ENCODE measurements at regions not wholly inside any gene's neighbourhood (a gene's known extent, or its start where the extent isn't known, plus 50 kb on each side); places are given as distances from the start of the nearest gene placed in this dataset.

DNA sequence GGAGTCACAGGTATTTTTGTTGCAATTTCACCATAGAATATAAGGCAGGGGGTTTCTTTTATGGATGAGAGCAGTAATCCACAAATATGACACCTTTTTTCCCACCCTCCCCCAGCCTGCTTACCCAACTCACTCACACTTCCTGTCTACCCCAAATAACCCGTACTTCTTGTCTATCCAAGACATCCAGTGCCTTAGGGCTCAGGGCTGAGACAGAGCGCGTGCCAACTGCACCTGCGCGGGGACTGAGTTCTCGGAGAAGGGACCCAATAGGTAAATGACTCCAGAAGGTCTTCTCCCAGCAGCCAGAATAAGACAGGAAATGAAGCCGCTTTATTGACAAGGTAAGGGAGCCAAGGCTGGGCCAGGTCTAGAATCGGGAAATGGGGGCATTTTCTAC is 369.1 kb downstream of the SIPA1L2 start:
- DNase-seq, result no peak
- WGBS (ENCODE audit: low lambda C conversion rate), result 69% methylated on average over 8 of the region's 8 CpGs
- POLR2A ChIA-PET, result no interaction called here
- no peaks in the 10 kb centered on the region for H3K79me2 ChIP-seq (ENCODE audit: insufficient read depth)
- H3K9ac ChIP-seq, result no peak overlapping the region
- H3K4me1 ChIP-seq (ENCODE audit: control insufficient read depth in 1 of 2, insufficient read depth in 2 of 2, low read depth in 1 of 2, low read length in 1 of 2), result no peaks in the 10 kb centered on the region; a peak in 1 of 4 replicates
- TF ChIP-seq, protein P1, sequence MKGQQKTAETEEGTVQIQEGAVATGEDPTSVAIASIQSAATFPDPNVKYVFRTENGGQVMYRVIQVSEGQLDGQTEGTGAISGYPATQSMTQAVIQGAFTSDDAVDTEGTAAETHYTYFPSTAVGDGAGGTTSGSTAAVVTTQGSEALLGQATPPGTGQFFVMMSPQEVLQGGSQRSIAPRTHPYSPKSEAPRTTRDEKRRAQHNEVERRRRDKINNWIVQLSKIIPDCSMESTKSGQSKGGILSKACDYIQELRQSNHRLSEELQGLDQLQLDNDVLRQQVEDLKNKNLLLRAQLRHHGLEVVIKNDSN (IDR thresholded peaks at IDR 0.05; ENCODE audit: borderline replicate concordance, low read depth), result no peak
- no peak for TF ChIP-seq TCF12 (IDR thresholded peaks at IDR 0.05)
- TF ChIP-seq FOSL2 (IDR thresholded peaks at IDR 0.05; ENCODE audit: borderline replicate concordance, low read depth), result no peak
- no peak for TF ChIP-seq CHD2 (IDR thresholded peaks at IDR 0.05; ENCODE audit: low read length, partially characterized antibody)
- TF ChIP-seq EP300 (IDR thresholded peaks at IDR 0.05; ENCODE audit: borderline replicate concordance in 1 of 2, low read depth in 1 of 2, low read length in 1 of 2), result no peak
- no peak for TF ChIP-seq RXRA (IDR thresholded peaks at IDR 0.05; ENCODE audit: borderline replicate concordance, low read depth)
- no peak for TF ChIP-seq IRF3 (IDR thresholded peaks at IDR 0.05; ENCODE audit: low read depth, low read length)
- TF ChIP-seq, protein P2, sequence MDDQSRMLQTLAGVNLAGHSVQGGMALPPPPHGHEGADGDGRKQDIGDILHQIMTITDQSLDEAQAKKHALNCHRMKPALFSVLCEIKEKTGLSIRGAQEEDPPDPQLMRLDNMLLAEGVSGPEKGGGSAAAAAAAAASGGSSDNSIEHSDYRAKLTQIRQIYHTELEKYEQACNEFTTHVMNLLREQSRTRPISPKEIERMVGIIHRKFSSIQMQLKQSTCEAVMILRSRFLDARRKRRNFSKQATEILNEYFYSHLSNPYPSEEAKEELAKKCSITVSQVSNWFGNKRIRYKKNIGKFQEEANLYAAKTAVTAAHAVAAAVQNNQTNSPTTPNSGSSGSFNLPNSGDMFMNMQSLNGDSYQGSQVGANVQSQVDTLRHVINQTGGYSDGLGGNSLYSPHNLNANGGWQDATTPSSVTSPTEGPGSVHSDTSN (IDR thresholded peaks at IDR 0.05), result no peak
- TF ChIP-seq EZH2phosphoT487 (IDR thresholded peaks at IDR 0.05; ENCODE audit: borderline replicate concordance, low read depth), result no peak
- no peaks in the 10 kb centered on the region for H3F3A ChIP-seq (replicated peaks; ENCODE audit: insufficient read depth)
- H2AFZ ChIP-seq (ENCODE audit: low read depth), result no peak overlapping the region
- no peak overlapping the region for H3K4me2 ChIP-seq
- CTCF ChIA-PET, result interaction anchor here (1.2 kb wide), 1 partner anchor 11 kb away, joined by 3 read pairs; no protein-coding TSS in a partner anchor
- H3K9me2 ChIP-seq, result no peaks in the 10 kb centered on the region
- H3K9me3 ChIP-seq, result no peaks in the 10 kb centered on the region
- no peak overlapping the region for H3K27ac ChIP-seq (ENCODE audit: low read depth in 2 of 2, low read length in 1 of 2)
- no peaks in the 10 kb centered on the region for H3K27me3 ChIP-seq (ENCODE audit: insufficient read depth)
- H4K20me1 ChIP-seq (ENCODE audit: insufficient read depth), result no peaks in the 10 kb centered on the region
- H3K36me3 ChIP-seq (replicated peaks in 1 of 2; ENCODE audit: control insufficient read depth in 1 of 2, insufficient read depth in 2 of 2, low read length in 1 of 2), result no peaks in the 10 kb centered on the region
- H3K4me3 ChIP-seq (ENCODE audit: low read depth in 2 of 2, low read length in 1 of 2), result no peak overlapping the region

DNA sequence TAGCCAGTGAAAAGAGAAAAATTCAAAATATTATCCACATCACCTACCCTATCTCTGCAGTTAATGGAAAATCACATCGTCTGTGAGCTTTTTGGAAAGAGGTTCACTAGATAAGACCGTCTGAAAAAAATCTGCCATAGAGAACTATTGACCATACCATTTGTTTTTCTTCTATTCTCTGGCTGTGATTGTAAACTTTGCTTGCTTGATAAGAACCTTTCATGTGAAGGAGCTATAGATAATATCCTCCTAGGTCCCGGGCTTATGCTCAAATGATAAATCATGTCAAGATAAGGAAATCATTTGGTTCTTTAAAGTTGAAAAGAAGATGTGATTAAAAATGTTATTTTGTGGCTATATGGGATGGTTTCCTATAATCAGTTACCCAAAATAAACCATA is 369.9 kb downstream of the SIPA1L2 start:
- POLR2A ChIA-PET, result no interaction called here
- CTCF ChIA-PET, result interaction anchor here (0.6 to 1.2 kb wide), 4 partner anchors 10 to 394 kb away, joined by 3 to 4 read pairs (median 3); no protein-coding TSS in a partner anchor
- 10% methylated on average over 3 of the region's 3 CpGs for WGBS (ENCODE audit: low lambda C conversion rate)

More for the DNA sequence above, 369.9 kb downstream of the SIPA1L2 start:
- TF ChIP-seq NRF1 (IDR thresholded peaks at IDR 0.05; ENCODE audit: low read depth, low read length) (no peak), TCF12 (IDR thresholded peaks at IDR 0.05) (no peak)
- Histone ChIP-seq H3K4me3 (ENCODE audit: low read depth in 2 of 2, low read length in 1 of 2) (no peak overlapping the region), H2AFZ (ENCODE audit: low read depth) (no peak overlapping the region), H3F3A (replicated peaks; ENCODE audit: insufficient read depth) (no peaks in the 10 kb centered on the region), H3K27ac (ENCODE audit: low read depth in 2 of 2, low read length in 1 of 2) (no peak overlapping the region), H3K79me2 (ENCODE audit: insufficient read depth) (no peaks in the 10 kb centered on the region), H3K4me1 (ENCODE audit: control insufficient read depth in 1 of 2, insufficient read depth in 2 of 2, low read depth in 1 of 2, low read length in 1 of 2) (no peaks in the 10 kb centered on the region; a peak in 1 of 4 replicates), H4K20me1 (ENCODE audit: insufficient read depth) (no peaks in the 10 kb centered on the region), H3K9me2 (0 out of 2 replicates have a peak, but pooled peaks cover 2% of the 10 kb centered on the region), H3K36me3 (replicated peaks in 1 of 2; ENCODE audit: control insufficient read depth in 1 of 2, insufficient read depth in 2 of 2, low read length in 1 of 2) (no peaks in the 10 kb centered on the region), H3K27me3 (ENCODE audit: insufficient read depth) (no peaks in the 10 kb centered on the region), H3K9ac (no peak overlapping the region), H3K9me3 (no peaks in the 10 kb centered on the region), H3K4me2 (no peak overlapping the region)
- DNase-seq, result no peak

Measured in SK-N-SH (cell line).